ENCODE measurements at regions not wholly inside any gene's neighbourhood (a gene's known extent, or its start where the extent isn't known, plus 50 kb on each side); places are given as distances from the start of the nearest gene placed in this dataset.

GRCh38 chr4:63460075-63460474 lies 949.2 kb downstream of the TECRL start:
- TF ChIP-seq CTCF (conservative IDR thresholded peaks at IDR 0.05; ENCODE audit: low read depth, low read length): no peak
- TF ChIP-seq ELK1 (IDR thresholded peaks at IDR 0.05; ENCODE audit: borderline replicate concordance, low read depth, low read length): no peak
- no peak for TF ChIP-seq USF2 (IDR thresholded peaks at IDR 0.05; ENCODE audit: low read depth, low read length)
- no peak for TF ChIP-seq RFX5 (IDR thresholded peaks at IDR 0.05; ENCODE audit: low read depth, low read length)
- no peak for TF ChIP-seq CEBPB (IDR thresholded peaks at IDR 0.05; ENCODE audit: low read depth, low read length)
- no peak for TF ChIP-seq NFE2L2 (IDR thresholded peaks at IDR 0.05; ENCODE audit: low read depth, low read length)
- TF ChIP-seq BHLHE40 (IDR thresholded peaks at IDR 0.05; ENCODE audit: low read depth, low read length): no peak
- TF ChIP-seq POLR2A (IDR thresholded peaks at IDR 0.05; ENCODE audit: low read depth, low read length): no peak
- Histone ChIP-seq H3K9ac (ENCODE audit: low read depth, low read length) (no peak overlapping the region), H4K91ac (ENCODE audit: insufficient read depth, low read depth, low read length) (no peak overlapping the region), H3K27me3 (ENCODE audit: control insufficient read depth, insufficient read depth, low read length) (no peaks in the 10 kb centered on the region), H3K79me1 (ENCODE audit: low read depth in 1 of 2, low read length in 2 of 2) (no peaks in the 10 kb centered on the region), H3K27ac (ENCODE audit: insufficient read depth, low read length) (no peak overlapping the region), H3K4me1 (ENCODE audit: control insufficient read depth, insufficient read depth, low read length) (no peaks in the 10 kb centered on the region), H3K23ac (ENCODE audit: low read depth, low read length) (no peak overlapping the region), H3K4ac (ENCODE audit: low read depth, low read length) (no peak overlapping the region), H2BK120ac (ENCODE audit: low read depth, low read length) (no peak overlapping the region), H4K8ac (ENCODE audit: low read depth in 2 of 2, low read length in 2 of 2) (no peak overlapping the region), H2BK5ac (ENCODE audit: low read depth, low read length, poor library complexity, severe bottlenecking) (no peak overlapping the region), H4K5ac (ENCODE audit: low read depth, low read length) (no peak overlapping the region), H3K9me3 (ENCODE audit: control insufficient read depth, insufficient read depth, low read length) (peaks cover 10% of the 10 kb centered on the region; the same call in 1 of the 2 replicates), H3K56ac (ENCODE audit: extremely low read depth, insufficient read depth, low read length) (no peak overlapping the region), H3K4me3 (ENCODE audit: insufficient read depth, low read depth, low read length) (no peak overlapping the region), H3K4me2 (ENCODE audit: low read depth, low read length) (no peak overlapping the region), H2BK20ac (ENCODE audit: low read depth, low read length) (no peak overlapping the region), H4K20me1 (ENCODE audit: insufficient read depth, low read length) (no peaks in the 10 kb centered on the region), H2AFZ (replicated peaks; ENCODE audit: low read length, poor library complexity) (no peak overlapping the region), H3K36me3 (ENCODE audit: control insufficient read depth, insufficient read depth, low read length) (no peaks in the 10 kb centered on the region), H2BK15ac (ENCODE audit: low read depth, low read length) (no peak overlapping the region), H2AK9ac (replicated peaks; ENCODE audit: low read depth, low read length, poor library complexity) (no peak overlapping the region), H3K9me1 (ENCODE audit: insufficient read depth, low read length) (no peaks in the 10 kb centered on the region), H3K14ac (replicated peaks; ENCODE audit: low read depth, low read length) (no peak overlapping the region), H2AK5ac (ENCODE audit: low read depth, low read length) (no peak overlapping the region), H3K18ac (ENCODE audit: low read depth, low read length) (no peak overlapping the region)
- in situ Hi-C loops (cut with MboI; ENCODE audit: low sequenced_read_pairs): no loop called here
- intact Hi-C loops (cut with micrococcal nuclease): no loop called here
- ATAC-seq (ENCODE audit: low read depth) (no peak), DNase-seq (no peak)
- dilution Hi-C loops (cut with HindIII; ENCODE audit: low sequenced_read_pairs, unreplicated experiment): no loop called here
- ChIA-PET CTCF (no interaction called here), POLR2A (ENCODE audit: unreplicated experiment) (no interaction called here)
- no CpG with 5 or more reads among the region's 2 CpGs for WGBS, 2 experiments (ENCODE audit: extremely low coverage in 2 of 2, insufficient read length in 1 of 2)
- no TSS peak for BruUV-seq (replicated peaks)

All from IMR-90 (cell line).